Right lobe of liver (tissue), 6 donors: ENCODE measurements at regions not wholly inside any gene's neighbourhood (a gene's known extent, or its start where the extent isn't known, plus 50 kb on each side); places are given as distances from the start of the nearest gene placed in this dataset.

ENCODE experiments used
- ATAC-seq, 4 donors: fragments of 200-7000 bp; cut with Tn5 transposase; one replicate each; pipeline ENCODE4 v1.9.1; 2020; ENCODE audit warnings: mild to moderate bottlenecking in 4 of 4, moderate library complexity in 4 of 4
- DNase-seq, 3 donors: peaks; one replicate each; pipeline ENCODE4 v3.0.0-alpha.2; 2020
- H3K27ac ChIP-seq, 3 donors: fragments of 200-600 bp; one replicate each; pipeline ENCODE4 v1.8.0; 2022
- H3K27me3 ChIP-seq, 2 donors: fragments of 200-600 bp; one replicate each; pipeline ENCODE4 v1.8.0; 2022
- H3K36me3 ChIP-seq, 4 donors: fragments of 200-600 bp; sonication (generic) in 1 of 4; one replicate each; pipeline versions ENCODE4 v1.5.1 to v1.8.0; 2017 to 2022; ENCODE audit warnings: control low read depth in 1 of 4
- H3K4me1 ChIP-seq, 4 donors: fragments of 200-600 bp; sonication (generic) in 1 of 4; one replicate each; pipeline versions ENCODE4 v1.5.1 to v1.8.0; 2017 to 2022; ENCODE audit warnings: control low read depth in 1 of 4
- H3K4me3 ChIP-seq, 3 donors: fragments of 200-600 bp; one replicate each; pipeline ENCODE4 v1.8.0; 2022
- H3K9me3 ChIP-seq, 4 donors: fragments of 200-600 bp; sonication (generic) in 1 of 4; one replicate each; pipeline versions ENCODE4 v1.5.1 to v1.8.0; 2017 to 2022; ENCODE audit warnings: control low read depth in 1 of 4
- POLR2A ChIP-seq: fragments of 450-650 bp; IDR thresholded peaks from one replicate; pipeline ENCODE4 v1.6.1; 2017; ENCODE audit warnings: antibody characterized with exemption, mild to moderate bottlenecking
- WGBS: methylation state at CpG from one replicate; pipeline ENCODE4 v1.1.6; 2018; ENCODE audit warnings: low coverage, low lambda C conversion rate; ENCODE audit not compliant: insufficient coverage; ENCODE audit errors: missing lambda C conversion rate; 5-methylcytosine and 5-hydroxymethylcytosine counted together
- intact Hi-C, 2 donors: fragments of 100-400 bp; cut with DNase I; formaldehyde crosslinking; loops; one replicate each; pipeline versions ENCODE4 v1.11.2 to v1.14.1; 2022
- TF ChIP-seq, protein P1 (sequence below), 4 donors: fragments of 200-600 bp in 3 of 4; fragments of 450-650 bp in 1 of 4; IDR thresholded peaks; one replicate each; pipeline versions ENCODE4 v1.5.1 to v1.8.0; 2016 to 2022; ENCODE audit warnings: antibody characterized with exemption in 4 of 4, mild to moderate bottlenecking in 2 of 4
- donor health status: DM: no; HTN: yes; CAD: no.
- donor health status: DM: no; HTN: no; CAD: no.
- donor health status: DM: no; HTN: no; CAD: no.
- donor health status: DM: no; HTN: yes; CAD: no.
- donor health status: DM: no; HTN: yes; CAD: no.

DNA sequence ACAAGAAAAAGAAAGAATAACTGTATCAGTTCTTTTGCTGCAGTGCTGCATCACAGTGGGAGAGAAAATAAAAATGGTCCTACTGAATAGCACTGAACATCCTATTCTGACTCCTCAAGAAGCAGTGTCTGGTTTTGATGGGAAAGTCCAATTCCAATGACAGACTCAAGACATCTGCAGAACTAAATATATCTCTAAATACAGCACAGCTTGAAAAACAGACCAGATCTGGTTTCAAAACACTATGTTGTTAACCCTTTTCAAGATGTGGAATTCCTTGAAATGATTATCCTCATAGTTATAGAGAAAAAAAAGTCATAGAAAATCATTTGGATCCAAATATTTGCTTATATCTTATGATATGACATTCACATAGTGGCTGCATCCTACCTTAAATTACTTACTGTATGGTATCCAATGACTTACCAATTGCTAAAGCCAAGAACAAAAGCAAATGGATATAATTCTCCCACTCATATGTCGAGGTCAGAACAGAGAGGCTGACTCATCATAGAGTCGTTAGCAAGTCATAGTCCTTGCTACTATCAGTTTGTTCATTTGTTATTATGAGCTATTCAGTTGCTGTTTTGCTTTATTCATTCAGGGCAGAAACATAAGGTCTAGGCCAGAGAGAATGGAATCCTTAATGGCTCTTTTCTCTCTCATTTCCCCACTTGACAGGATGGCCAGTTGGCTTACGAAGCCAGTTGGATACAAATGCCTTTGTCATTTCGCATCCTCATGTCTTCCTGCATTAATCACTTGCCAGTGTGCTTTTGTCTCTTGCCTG, 62.5 kb upstream of the ACVR2A start:
- no peaks in the 10 kb centered on the region for H3K27me3 ChIP-seq
- H3K27ac ChIP-seq, result no peak overlapping the region
- H3K36me3 ChIP-seq, result no peaks in the 10 kb centered on the region
- TF ChIP-seq, protein P1, sequence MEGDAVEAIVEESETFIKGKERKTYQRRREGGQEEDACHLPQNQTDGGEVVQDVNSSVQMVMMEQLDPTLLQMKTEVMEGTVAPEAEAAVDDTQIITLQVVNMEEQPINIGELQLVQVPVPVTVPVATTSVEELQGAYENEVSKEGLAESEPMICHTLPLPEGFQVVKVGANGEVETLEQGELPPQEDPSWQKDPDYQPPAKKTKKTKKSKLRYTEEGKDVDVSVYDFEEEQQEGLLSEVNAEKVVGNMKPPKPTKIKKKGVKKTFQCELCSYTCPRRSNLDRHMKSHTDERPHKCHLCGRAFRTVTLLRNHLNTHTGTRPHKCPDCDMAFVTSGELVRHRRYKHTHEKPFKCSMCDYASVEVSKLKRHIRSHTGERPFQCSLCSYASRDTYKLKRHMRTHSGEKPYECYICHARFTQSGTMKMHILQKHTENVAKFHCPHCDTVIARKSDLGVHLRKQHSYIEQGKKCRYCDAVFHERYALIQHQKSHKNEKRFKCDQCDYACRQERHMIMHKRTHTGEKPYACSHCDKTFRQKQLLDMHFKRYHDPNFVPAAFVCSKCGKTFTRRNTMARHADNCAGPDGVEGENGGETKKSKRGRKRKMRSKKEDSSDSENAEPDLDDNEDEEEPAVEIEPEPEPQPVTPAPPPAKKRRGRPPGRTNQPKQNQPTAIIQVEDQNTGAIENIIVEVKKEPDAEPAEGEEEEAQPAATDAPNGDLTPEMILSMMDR (IDR thresholded peaks at IDR 0.05), result no peak
- DNase-seq (no peak), ATAC-seq (no peak)
- no peaks in the 10 kb centered on the region for H3K9me3 ChIP-seq
- H3K4me3 ChIP-seq, result no peak overlapping the region
- intact Hi-C loops, result no loop called here
- WGBS, result 67% methylated on average over 4 of the region's 4 CpGs
- no peaks in the 10 kb centered on the region for H3K4me1 ChIP-seq

DNA sequence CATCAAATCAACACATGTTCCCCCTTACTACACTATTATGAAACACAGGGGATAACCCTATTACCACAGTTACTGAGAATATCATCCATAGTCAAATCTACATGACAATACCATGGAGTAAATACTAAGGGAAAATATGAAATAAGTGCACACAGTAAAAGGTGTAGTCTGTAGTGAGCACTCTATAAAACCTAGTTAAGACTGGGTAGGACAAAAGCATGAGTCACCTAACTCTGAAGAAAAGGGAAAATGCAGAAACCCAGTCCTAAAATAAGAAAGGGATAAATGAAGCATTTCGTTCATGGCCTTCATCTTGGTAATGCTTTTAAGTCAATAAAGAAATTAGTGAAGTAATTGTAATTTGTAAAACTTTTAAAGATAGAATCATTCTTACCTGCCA, 65.4 kb upstream of the ACVR2A start:
- Histone ChIP-seq H3K4me3 (no peak overlapping the region), H3K27me3 (no peaks in the 10 kb centered on the region), H3K9me3 (no peaks in the 10 kb centered on the region), H3K4me1 (no peaks in the 10 kb centered on the region), H3K36me3 (no peaks in the 10 kb centered on the region), H3K27ac (no peak overlapping the region)
- 79% methylated on average over 1 of the region's 1 CpG for WGBS
- no peak for TF ChIP-seq POLR2A
- TF ChIP-seq, protein P1 (IDR thresholded peaks at IDR 0.05), result no peak
- DNase-seq (no peak), ATAC-seq (no peak)
- intact Hi-C loops, result no loop called here

DNA sequence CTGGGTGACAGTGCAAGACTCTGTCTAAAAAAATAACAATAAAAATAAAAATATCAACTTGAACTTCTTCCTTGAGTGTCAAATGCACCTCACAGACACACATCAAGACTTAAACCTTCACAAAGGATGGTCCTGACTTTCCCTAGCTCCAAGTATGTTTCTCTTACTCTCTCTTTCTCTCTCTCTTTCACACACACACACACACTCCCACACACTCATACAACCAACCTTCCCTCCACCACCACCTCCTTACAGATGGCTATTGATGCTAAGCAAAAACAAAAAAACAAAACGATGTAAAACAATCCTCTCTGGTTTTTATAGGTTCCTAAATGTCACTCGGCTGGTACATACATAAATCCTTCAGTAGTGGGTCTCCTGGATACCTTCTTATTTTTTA, 67.4 kb upstream of the ACVR2A start:
- Histone ChIP-seq H3K36me3 (no peaks in the 10 kb centered on the region), H3K9me3 (no peaks in the 10 kb centered on the region), H3K27me3 (no peaks in the 10 kb centered on the region), H3K4me1 (no peaks in the 10 kb centered on the region), H3K27ac (no peak overlapping the region), H3K4me3 (no peak overlapping the region)
- intact Hi-C loops, result no loop called here
- ATAC-seq, result no peak
- no peak for DNase-seq
- 45% methylated on average over 2 of the region's 2 CpGs for WGBS
- TF ChIP-seq, protein P1 (IDR thresholded peaks at IDR 0.05), result no peak
- no peak for TF ChIP-seq POLR2A

DNA sequence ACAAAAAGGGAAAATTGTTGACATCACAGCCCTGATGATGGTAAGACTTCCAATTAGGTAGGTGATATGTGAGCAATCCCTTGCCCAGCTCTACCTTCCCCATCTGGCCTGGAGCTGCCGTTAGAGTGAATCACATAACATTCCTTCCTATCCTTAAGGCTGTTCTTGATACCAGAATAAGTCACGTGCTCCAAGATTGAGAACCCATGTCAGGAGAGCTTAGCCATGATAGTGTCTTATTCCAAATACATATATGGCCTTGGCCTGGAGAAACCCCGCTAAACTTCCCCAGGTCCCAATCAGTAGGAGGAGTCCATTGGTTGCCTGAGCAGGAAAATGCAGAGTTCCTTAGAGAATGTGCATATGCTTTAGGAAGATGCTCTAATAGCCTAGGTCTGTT, 70.0 kb upstream of the ACVR2A start:
- 67% methylated on average over 3 of the region's 3 CpGs for WGBS

More for the DNA sequence above, 70.0 kb upstream of the ACVR2A start:
- H3K27me3 ChIP-seq, result no peaks in the 10 kb centered on the region
- DNase-seq (no peak), ATAC-seq (no peak)
- TF ChIP-seq, protein P1 (IDR thresholded peaks at IDR 0.05), result no peak
- no peak for TF ChIP-seq POLR2A
- H3K36me3 ChIP-seq, result no peaks in the 10 kb centered on the region
- H3K4me1 ChIP-seq, result no peaks in the 10 kb centered on the region
- intact Hi-C loops, result no loop called here
- no peak overlapping the region for H3K27ac ChIP-seq
- H3K9me3 ChIP-seq, result no peaks in the 10 kb centered on the region
- H3K4me3 ChIP-seq, result no peak overlapping the region
